GM19372 (cell line): ENCODE measurements at regions not wholly inside any gene's neighbourhood (a gene's known extent, or its start where the extent isn't known, plus 50 kb on each side); places are given as distances from the start of the nearest gene placed in this dataset.

Experiments used
- ATAC-seq: cut with Tn5 transposase; IDR thresholded peaks from one replicate; pipeline ENCODE4 v1.9.1; 2021; ENCODE audit warnings: mild to moderate bottlenecking, low read depth, moderate library complexity; ENCODE audit not compliant: unreplicated experiment

DNA sequence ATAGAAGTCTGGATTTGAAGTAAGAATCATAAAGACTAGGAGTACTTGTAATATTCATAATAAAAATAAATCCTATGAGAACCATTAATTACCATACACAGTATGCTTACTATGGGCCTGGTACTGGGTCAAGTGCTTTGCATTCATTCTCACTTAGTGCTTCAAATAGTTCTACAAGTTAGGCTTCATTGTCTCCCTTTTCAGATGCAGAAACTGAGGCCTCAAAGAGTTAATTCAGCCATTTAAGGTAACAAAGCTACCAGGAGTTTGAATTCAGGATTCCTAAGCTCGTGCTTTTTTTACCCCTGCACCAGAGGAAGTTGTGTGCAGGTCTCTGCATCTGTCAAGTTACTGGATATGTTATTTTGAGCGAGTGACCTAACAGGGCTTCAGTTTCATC lies 1098.4 kb upstream of the EEF2KMT start:
- no peak for ATAC-seq

- no peak for ATAC-seq
Measured at GRCh38 chr16:6193718-6194117, 1096.1 kb upstream of the EEF2KMT start.

- ATAC-seq: no peak
Measured at GRCh38 chr16:6192984-6193383, 1095.4 kb upstream of the EEF2KMT start.

- no peak for ATAC-seq
Measured at GRCh38 chr16:6192532-6192931, 1094.9 kb upstream of the EEF2KMT start.

GRCh38 chr16:6190776-6191175 lies 1093.2 kb upstream of the EEF2KMT start:
- ATAC-seq: no peak

DNA sequence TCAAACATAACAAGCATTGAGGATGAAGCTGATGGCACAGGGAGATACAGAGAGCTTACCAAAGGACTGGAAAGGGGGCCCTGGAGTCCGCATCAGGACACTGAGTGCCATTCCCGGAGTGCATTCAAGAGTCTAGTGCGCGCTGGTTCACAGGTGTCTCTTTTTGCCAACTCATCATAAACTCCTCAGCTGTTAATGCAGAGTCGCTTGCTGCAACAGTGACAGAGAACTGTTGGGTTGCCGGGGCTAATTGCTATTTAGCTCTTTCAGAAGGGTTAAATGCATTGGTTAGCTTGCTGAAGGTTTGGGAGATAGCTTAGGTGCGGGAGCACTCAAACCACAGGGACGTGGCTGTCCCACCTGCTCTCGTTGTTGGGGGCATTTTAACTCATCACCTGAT lies 1091.6 kb upstream of the EEF2KMT start:
- no peak for ATAC-seq

DNA sequence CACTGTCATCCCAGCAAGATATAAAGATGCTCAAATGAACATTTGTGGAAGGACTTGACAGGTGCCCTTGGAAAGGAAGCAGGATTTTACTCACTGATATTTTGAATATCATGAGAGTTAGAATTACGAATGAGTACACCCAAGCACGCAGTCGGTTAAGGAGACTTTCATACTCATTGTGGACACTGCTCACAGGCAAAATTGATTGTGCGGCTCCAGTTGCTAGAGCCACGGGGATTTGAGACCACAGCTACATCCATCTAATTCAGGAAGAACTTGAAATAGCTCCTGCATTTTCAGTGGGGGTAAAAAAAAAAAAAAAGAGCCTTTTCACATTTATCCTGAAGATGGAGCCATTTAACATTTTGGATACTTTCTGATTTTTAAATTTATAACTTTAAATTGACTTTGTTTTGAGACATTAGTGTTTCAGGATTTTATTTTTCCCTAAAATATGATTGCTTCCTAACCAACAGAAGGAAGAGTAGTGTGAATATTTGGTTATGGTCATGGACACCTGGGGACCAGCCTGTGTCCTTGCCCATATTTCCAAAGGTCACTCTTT lies 1080.1 kb upstream of the EEF2KMT start:
- no peak for ATAC-seq

- no peak for ATAC-seq
Measured at GRCh38 chr16:6170022-6170421, 1072.4 kb upstream of the EEF2KMT start.

DNA sequence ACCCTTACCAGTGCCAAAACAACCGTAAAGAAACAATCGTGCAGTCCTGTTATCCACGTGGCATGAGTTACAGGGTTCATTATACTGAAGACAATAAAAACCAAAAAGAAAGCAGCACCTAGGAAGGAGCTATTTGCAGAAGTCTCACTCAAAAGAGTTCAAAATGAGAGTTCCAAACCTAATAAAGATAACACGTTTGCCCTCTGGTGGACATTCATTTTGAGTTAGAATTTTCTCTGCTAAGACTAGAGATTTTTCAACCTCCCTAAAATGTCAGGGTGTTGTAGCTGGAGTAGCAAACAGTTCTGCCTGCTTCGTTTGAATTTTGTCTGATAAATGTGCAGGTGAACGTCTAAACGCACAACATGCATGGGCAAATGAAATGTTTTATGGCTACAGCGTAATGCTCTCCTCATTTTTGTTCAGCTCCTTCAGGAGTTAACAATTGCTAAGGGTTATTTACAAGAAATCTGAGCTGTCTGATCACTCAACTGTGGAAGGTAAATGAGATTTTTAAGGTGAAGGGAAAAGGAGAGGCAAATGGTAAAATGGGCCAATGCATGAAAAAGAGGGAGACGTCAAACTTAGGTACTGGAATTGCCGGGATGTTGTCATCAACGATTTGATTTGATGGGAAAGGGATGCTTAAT lies 1067.9 kb upstream of the EEF2KMT start:
- ATAC-seq: no peak

GRCh38 chr16:6160871-6161270 lies 1063.3 kb upstream of the EEF2KMT start:
- ATAC-seq: no peak

GRCh38 chr16:6160303-6160702 lies 1062.7 kb upstream of the EEF2KMT start:
- ATAC-seq: no peak

DNA sequence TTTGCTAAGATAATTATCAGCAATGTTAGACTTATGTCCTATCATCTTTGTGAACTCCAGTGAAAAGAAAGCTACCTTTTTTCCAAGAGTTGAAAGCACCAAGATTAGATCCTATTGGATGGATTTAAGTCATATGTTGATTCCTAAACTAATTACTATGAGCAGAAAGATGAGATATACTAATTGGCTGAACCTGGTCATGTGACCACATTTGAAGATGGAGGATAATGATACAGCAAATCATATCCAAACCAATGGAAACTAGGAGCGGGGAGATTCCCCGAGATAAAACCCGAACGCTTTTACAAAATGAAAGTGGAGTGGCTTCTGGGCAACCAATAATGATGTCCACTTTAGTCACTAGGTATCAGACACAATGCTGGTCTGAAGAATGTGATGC lies 1060.2 kb upstream of the EEF2KMT start:
- no peak for ATAC-seq

GRCh38 chr16:6155271-6155670 lies 1057.7 kb upstream of the EEF2KMT start:
- no peak for ATAC-seq

DNA sequence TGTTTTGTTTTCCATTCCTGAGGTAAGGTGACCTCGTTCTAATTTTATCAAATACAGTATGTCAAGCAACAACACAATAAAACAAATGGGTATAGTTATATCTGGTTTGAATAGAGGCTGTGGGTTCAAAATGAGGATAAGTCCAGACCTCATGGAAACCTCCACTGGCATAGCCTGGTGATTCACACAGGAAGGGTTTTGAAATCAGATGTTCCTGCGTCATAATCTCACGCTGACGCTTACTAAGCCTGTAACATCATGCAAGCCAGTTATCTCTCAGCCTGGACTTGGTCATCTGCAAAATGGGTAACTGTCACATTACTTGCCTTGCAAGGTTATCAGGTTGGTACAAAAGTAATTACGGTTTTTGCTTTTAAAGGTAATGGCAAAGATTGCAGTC lies 1056.3 kb upstream of the EEF2KMT start:
- no peak for ATAC-seq

- ATAC-seq: no peak
Measured at GRCh38 chr16:6149031-6149430, 1051.4 kb upstream of the EEF2KMT start.

DNA sequence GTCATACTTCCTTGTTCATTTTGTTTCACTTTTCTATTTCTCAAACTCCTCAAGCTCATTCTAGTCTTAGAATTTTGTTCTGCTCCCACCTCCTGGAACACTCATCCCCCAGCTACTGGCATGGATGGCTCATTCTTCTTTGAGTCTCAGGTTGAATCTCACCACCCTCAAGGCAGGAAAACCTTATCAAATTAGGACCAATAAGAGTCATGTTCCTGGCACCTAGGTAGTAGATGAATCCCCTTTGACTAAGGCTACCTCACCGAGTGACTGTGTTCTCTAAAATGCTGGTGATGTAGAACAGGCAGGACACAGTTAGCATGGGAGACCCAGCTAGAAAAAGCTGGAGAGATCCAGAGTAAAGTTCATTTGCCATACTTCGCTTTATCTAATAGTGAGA lies 1050.8 kb upstream of the EEF2KMT start:
- no peak for ATAC-seq

DNA sequence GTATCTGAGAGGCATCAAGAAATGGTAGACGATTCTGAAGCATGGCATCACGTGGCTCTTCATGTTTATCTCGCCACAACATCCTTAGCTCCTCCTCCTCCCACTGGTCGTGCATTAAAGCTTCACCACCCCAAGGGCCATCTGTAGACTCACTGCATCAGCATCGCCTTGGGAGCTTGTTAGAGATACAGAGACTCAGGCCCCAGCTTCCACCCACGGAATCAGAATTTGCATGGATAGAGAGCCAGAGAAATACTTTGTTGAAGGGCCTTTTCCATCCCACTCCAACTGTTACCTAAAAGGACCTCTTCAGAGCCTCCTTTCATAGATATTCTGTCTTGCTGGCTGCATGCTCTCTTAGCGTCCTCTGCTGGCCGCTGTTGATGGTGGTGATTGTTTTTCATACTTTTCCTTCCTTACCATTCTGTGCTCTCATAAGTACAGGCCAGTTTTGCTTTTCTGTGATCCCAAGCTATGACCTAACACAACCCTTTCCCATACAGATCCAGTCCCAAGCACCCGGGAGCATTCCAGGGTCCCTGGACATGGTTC lies 1049.4 kb upstream of the EEF2KMT start:
- ATAC-seq: no peak

- ATAC-seq: no peak
Measured at GRCh38 chr16:6146356-6146755, 1048.8 kb upstream of the EEF2KMT start.

GRCh38 chr16:6144463-6144862 lies 1046.9 kb upstream of the EEF2KMT start:
- no peak for ATAC-seq

DNA sequence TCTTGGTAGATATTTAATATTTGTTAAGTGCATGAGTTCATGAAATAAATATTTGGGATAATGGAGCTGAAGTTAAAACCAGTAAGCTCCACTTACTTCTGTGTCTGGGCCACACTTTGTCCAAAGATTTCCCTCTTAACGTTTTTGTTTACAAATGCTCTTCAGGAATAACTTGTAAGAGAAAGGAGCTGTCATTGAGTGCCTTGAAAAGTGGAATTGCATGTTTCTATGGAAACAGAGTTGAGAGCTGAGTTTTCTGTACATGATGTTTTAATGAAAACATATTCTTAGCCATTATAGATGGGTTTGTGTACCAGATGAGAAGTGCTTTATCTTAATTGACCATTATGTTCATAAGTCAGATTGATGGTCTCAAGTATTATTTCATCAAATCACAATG lies 1045.4 kb upstream of the EEF2KMT start:
- no peak for ATAC-seq

GRCh38 chr16:6133009-6133557 lies 1035.5 kb upstream of the EEF2KMT start:
- no peak for ATAC-seq

DNA sequence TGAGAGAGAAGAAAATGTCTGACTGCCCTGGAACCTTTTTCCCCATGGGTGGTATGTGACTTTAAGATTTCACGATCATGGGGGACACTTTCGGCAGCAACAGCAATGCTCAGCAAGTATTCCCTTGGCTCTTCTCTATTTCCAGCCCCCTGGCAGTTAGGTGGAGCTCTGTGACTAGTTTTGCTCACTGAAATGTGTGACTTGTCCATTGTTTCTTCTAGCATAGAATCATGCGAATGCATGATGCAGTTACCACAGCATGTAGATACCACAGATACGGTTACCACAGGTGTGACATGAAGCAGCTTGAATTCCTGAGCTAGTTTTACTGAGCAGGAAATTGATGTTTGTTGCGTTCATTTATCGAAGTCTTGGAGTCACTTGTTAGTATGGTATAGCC lies 1034.5 kb upstream of the EEF2KMT start:
- no peak for ATAC-seq
